ENCODE measurements at regions not wholly inside any gene's neighbourhood (a gene's known extent, or its start where the extent isn't known, plus 50 kb on each side); places are given as distances from the start of the nearest gene placed in this dataset.
"Not testable (repeated sequence)": the region's sequence is repeated elsewhere in the genome, so short reads cannot be mapped to it uniquely, and the experiment has no call there.

- DNase-seq (ENCODE audit: low read depth): no peak
These were observed 611.1 kb downstream of the UQCRFS1 start for GRCh38 chr19:28601723-28602440.

DNA sequence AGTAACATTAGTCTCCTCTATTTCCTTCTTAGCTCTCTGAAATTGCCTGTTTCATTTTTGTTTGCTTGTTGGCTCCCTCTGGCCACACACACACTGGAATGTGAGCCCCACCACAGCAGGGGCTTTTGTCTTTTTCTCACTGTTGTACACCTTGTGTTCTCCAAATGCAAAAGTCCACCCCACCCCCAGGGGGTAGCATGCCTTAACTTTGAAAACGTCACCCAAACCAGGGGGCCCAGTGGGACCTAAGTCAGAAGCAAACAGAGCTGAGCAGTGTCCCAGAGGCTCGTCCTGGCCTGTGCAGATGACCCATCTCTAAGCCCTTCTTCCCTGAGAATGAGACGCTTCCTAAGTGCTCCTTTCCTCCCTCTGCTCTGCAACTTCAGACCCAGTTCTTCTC, 614.1 kb downstream of the UQCRFS1 start:
- DNase-seq (ENCODE audit: low read depth): no peak

DNA sequence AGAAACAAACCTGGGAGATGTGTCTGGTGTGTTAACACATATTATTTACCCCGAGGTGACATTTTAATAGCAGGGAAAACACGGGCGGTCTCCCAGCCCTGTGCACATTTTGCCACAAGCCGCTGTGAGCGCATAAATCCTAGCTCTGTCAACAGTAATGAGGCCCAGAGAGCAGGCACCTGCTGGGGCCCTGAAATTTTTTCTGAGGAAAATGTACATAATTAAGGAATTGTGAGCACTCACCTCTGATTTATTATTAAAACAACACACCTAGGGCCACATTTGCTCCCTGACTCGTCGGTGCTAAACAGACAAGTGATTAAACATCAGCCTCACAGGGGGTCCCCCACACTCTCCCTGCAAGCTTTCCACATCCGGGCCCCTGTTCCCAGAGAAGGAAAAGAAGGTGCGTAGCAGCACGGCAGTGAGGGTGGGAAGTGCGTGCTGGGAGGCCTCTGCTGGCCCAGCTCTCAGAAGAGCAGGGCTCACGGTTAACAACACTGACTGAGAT, 616.3 kb downstream of the UQCRFS1 start:
- DNase-seq (ENCODE audit: low read depth): no peak

- no peak for DNase-seq (ENCODE audit: low read depth)
These were observed 617.0 kb downstream of the UQCRFS1 start for GRCh38 chr19:28595722-28596480.

DNA sequence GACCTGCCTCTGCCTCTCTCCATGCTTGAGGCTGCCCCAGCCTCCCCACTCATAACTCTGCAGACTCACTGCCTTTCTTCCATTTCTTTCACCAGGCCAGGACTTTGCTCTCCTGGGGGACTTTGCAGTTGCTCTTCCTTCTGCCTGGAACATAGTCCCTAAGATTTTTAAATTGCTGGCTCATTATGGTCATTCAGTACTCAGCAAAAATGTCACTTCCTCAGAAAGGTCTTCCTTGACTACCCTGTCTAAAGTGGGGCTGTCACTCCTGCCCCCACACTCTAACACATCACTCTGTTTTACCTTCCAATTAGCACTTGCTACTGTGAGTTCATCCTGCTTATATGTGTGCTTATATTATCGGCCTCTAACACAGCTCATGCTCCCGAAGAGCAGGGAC, 618.2 kb downstream of the UQCRFS1 start:
- no peak for DNase-seq (ENCODE audit: low read depth)

- DNase-seq (ENCODE audit: low read depth): not testable (repeated sequence)
These were observed 623.0 kb downstream of the UQCRFS1 start for GRCh38 chr19:28589991-28590411.

DNA sequence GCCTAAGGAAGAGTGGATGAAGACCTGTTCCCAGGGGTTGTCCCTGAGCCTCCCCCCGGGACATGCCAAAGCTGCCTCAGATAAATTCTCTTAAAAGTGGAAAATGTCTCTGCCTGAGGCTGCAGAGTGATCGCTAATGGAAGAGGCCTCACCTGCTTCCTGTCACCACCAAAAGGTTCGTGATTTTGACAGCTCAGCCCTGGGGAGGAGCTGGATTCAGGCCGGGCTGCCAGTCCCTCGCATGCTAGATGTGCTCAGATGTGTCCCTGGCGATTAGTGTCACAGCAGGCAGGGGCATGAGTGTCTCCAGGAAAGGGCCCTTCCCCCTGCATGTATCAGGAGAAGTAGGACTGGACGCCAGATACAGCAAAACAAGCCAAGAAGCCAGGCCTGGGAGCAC, 626.5 kb downstream of the UQCRFS1 start:
- no peak for DNase-seq (ENCODE audit: low read depth)

GRCh38 chr19:28585796-28586195, 627.2 kb downstream of the UQCRFS1 start:
- no peak for DNase-seq (ENCODE audit: low read depth)

DNA sequence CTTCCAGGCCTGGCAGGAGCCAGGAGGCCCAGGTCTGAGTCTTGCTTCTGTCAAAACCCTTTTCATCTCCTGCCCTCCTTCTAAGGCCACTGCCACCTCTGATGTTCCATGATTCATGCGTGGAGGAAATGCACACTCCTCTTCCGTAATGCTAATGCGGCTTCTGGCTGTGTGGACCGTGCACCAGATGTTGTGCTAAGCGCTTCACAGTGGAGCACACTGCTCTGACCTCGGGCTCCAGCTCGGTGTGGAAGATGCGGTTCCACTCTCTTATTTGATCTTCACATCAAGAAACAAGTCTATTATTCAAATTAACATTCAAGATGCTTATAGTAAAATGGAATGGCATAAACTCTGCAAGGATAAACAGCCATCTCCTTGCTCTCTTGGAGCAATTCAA, 629.2 kb downstream of the UQCRFS1 start:
- no peak for DNase-seq (ENCODE audit: low read depth)

GRCh38 chr19:28583242-28583641, 629.7 kb downstream of the UQCRFS1 start:
- DNase-seq (ENCODE audit: low read depth): no peak

DNA sequence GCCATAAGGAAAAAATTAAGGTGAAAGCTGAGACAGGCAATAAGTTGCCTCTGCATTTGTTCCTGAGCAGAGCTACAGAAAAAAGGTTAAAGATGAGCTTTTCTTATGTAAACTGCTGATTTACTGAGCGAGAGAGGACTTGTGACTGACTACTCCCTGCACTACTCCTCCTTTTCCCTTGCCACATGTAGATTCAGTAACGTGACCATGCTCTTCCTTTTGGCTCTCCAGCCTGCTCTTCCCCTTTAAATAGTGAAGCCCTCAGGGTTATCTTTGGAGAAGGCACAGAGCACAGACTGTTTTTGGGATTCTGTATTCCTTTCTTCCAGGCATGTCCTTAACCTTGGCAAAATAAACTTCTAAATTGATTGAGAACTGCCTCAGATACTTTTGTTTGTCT, 630.2 kb downstream of the UQCRFS1 start:
- no peak for DNase-seq (ENCODE audit: low read depth)

DNA sequence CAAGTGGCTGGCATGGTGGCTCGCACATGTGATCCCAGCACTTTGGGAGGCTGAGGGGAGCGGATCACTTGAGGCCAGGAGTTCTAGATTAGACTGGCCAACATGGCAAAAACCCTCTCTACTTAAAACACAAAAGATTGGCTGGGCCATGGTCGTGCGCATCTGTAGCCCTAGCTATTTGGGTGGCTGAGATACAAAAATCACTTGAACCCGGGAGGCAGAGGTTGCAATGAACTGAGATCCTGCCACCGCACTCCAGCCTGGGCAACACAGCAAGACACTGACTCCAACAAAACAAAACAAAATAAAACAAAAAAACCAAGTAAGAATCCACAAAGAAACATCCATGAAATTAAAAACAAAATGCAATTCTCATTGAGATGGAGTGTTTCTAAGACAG, 630.6 kb downstream of the UQCRFS1 start:
- DNase-seq (ENCODE audit: low read depth): no peak

DNA sequence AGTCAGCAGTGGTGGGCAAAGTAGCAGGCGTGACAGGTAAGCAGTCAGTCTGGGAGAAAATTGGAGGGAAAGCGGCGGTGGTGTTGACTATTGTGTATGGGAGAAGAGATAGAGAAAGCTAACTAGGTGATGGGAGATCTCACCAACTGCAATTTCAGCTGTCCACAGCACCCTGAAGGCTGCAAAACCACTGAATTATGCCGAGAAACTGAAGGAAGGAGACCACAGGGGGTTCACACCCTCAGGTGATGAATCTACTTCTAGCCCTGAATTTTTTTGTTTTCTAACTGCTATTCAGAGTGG, 631.5 kb downstream of the UQCRFS1 start:
- DNase-seq (ENCODE audit: low read depth): no peak

DNA sequence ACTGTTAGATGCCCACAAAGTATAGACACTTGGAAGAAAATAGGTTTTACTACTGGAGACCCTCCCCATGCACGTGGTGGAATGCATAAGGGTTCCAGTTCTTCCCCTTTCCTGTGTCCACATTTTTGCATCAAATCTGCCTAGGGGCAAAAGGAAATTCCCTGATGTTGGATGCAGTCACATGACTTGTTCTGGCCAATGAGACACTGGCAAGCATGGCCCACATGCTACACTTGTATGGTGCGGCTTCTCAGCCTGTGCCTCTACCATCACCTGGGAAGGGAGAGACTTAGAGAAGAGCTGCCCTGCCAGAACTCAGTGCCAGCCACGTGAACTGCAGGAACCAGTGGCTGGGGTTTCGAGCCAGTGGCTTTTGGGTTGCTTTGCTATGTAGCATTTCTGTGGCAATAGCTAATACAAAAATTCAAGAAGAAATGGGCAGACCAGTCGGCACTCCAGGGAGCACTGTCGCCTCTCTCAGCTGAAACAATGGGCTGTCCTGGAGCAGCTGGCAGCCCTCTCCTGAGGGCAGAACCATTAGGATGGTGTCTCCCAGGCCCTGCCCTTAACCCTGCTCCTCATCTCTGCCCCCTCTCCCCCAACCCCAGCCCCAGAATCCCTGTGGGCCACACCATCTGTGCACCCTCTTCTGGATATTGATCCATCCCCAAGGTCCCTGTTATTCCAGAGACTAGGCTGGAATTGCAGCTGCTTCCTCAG, 634.0 kb downstream of the UQCRFS1 start:
- no peak for DNase-seq (ENCODE audit: low read depth)

DNA sequence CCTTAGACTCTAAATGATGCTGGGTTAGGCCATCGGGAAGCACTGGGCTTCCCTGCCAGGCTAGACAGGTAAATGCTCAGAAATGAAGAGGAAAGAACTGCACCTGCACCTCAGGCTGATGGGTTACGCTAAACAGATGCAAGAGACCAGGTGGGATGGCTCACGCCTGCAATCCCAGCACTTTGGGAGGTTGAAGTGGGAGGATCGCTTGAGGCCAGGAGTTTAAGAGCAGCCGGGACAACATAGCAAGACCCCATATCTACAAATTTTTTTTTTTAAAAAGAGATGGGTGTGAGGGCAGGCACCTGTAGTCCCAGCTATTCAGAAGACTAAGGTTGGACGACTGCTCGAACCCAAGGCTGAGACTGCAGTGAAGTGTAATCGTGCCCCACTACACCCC, 634.7 kb downstream of the UQCRFS1 start:
- DNase-seq (ENCODE audit: low read depth): no peak

DNA sequence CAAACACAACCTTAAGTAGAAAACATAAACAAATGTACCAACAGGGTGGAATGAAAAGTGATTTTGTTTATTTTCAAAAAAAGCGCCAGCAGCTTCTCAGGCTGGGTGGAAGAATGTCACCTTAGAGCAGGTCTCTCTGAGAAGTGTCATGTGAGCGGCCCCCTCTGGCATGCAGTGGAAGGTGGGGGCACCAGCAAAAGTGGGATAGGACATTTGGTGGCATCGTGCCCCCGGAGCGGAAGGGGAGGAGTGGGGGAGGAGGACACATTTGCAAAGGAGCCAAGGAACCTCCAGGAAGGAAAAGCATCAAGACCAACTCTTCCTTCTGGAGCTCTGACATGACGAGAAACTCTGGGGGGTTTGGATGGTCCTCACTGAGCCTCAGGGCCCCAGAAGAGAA, 635.3 kb downstream of the UQCRFS1 start:
- no peak for DNase-seq (ENCODE audit: low read depth)

DNA sequence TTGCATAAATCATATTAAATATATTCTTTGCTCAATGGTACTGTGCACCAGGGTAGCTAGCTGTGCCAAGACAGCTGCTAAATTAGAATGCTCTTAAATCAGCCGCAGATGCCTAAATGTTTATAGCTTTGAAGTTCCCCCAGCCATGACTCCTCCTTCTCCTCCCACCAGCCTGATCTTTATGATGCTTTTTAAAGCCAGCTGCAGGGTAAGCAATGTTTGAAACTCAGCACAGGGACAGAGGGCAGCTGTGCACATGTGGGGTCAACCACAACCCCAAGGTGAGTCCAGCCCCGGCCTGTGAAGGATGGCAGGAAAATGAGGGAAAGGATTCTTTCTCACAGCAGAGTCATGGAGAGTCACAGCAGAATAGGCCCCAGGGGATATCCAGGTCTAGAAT, 635.7 kb downstream of the UQCRFS1 start:
- DNase-seq (ENCODE audit: low read depth): no peak

DNA sequence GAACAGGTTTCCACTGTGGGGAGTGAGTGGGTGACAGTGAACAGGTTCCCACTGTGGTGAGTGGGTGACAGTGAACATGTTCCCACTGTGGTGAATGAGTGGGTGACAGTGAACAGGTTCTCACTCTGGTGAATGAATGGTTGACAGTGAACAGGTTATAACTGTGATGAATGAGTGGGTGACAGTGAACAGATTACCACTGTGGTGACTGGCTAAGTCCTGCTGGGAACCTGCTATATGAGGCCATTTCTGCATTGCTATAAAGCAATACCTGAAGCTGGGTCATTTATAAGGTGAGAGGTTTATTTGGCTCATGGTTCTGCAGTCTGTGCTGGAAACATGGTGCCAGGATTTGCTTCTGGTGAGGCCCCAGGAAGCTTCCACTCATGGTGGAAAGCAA, 637.1 kb downstream of the UQCRFS1 start:
- no peak for DNase-seq (ENCODE audit: low read depth)

GRCh38 chr19:28575312-28575711, 637.6 kb downstream of the UQCRFS1 start:
- DNase-seq (ENCODE audit: low read depth): not testable (repeated sequence)

DNA sequence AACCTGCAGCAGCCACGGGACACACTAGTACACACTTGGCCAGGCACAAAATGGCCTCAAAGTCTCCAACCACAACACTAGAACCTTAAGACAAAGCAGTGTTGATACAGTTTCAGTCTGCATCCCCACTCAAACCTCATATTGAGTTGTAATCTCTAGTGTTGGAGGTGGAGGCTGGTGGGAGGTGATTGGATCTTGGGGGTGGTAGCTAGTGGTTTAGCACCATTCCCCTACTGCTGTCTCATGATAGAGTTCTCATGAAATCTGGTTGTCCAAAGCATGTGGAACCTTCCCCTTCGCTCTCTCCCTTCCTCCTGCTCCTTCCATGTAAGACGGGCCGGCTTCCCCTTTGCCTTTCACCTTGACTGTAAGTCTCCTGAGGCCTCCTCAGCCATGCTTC, 638.7 kb downstream of the UQCRFS1 start:
- DNase-seq (ENCODE audit: low read depth): no peak

GRCh38 chr19:28569132-28570131, 643.5 kb downstream of the UQCRFS1 start:
- DNase-seq (ENCODE audit: low read depth): no peak

DNA sequence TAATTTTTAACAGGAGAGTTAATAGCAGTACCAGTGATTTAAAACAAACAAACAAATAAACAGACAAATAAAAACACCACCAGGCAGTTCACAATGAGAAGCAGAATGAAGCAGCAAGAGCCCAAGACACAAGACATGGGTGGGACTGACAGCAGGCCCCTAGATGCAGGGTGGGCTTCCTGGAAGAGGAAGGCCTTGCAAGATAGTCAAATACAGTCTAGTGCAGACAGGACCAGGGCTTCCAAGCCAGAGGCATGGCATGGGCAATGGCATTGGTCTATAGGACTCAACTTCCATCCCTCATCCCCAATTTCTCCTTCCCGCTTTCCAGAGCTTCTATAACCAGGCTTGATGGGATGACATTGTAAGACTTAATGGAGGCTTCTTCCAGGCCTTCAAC, 645.1 kb downstream of the UQCRFS1 start:
- DNase-seq (ENCODE audit: low read depth): no peak
